Adrenal gland (tissue), 9 donors: ENCODE measurements at regions not wholly inside any gene's neighbourhood (a gene's known extent, or its start where the extent isn't known, plus 50 kb on each side); places are given as distances from the start of the nearest gene placed in this dataset.
"Not testable (repeated sequence)": the region's sequence is repeated elsewhere in the genome, so short reads cannot be mapped to it uniquely, and the experiment has no call there.

Experiments
- DNase-seq, 7 donors: peaks; one replicate each; pipeline ENCODE4 v3.0.0-alpha.2; 2019 to 2020
- H3K27ac ChIP-seq, 5 donors: fragments of 200-600 bp; sonication (generic) in 4 of 5; 1 replicate in 3 of 5; 2 replicates in 2 of 5; pipeline versions ENCODE4 v1.5.1 to v1.8.0; 2016 to 2020; ENCODE audit warnings: mild to moderate bottlenecking in 1 of 5
- H3K27me3 ChIP-seq: fragments of 200-600 bp; 2 replicates; pipeline ENCODE4 v1.8.0; 2021
- H3K36me3 ChIP-seq, 2 donors: fragments of 200-600 bp; replicated peaks in 1 of 2; 1 replicate in 1 of 2; 2 replicates in 1 of 2; pipeline versions ENCODE4 v1.5.1 to v1.8.0; 2018 to 2022
- H3K4me1 ChIP-seq, 2 donors: fragments of 200-600 bp; replicated peaks in 1 of 2; 1 replicate in 1 of 2; 2 replicates in 1 of 2; pipeline versions ENCODE4 v1.5.1 to v1.8.0; 2018 to 2021
- H3K4me3 ChIP-seq, 4 donors: fragments of 200-600 bp; sonication (generic) in 3 of 4; one replicate each; pipeline ENCODE4 v1.5.1; 2016 to 2018
- H3K9me3 ChIP-seq, 3 donors: fragments of 200-600 bp; sonication (generic) in 1 of 3; replicated peaks in 1 of 3; 1 replicate in 2 of 3; 2 replicates in 1 of 3; pipeline versions ENCODE4 v1.5.1 to v1.8.0; 2016 to 2021
- POLR2A ChIP-seq, 2 donors: fragments of 450-650 bp; IDR thresholded peaks; one replicate each; pipeline ENCODE4 v1.6.1; 2017; ENCODE audit warnings: antibody characterized with exemption in 2 of 2, mild to moderate bottlenecking in 2 of 2, moderate library complexity in 1 of 2
- WGBS, 4 donors: extraction: QIAGEN DNeasy Blood & Tissue Kit in 2 of 4; methylation state at CpG; one replicate each; pipeline versions ENCODE4 v1.1.5 to v1.1.7; 2013 to 2017; 5-methylcytosine and 5-hydroxymethylcytosine counted together
- intact Hi-C, 2 donors: fragments of 100-400 bp; cut with DNase I; formaldehyde crosslinking; loops; one replicate each; pipeline versions ENCODE4 v1.14.1 to v1.15.0; 2022 to 2023
- TF ChIP-seq, protein P1 (sequence below), 6 experiments: fragments of 450-650 bp in 4 of 6; fragments of 200-600 bp in 2 of 6; sonication (generic) in 1 of 6; IDR thresholded peaks; 1 replicate in 5 of 6; 2 replicates in 1 of 6; pipeline versions ENCODE4 v1.5.1 to v1.8.0; 2016 to 2021; ENCODE audit warnings: antibody characterized with exemption in 6 of 6, mild to moderate bottlenecking in 2 of 6, moderate library complexity in 1 of 6
- donor health status: healthy with polysubstance abuse.
- donor health status: Bipolar disorder and iron deficiency.
- donor health status: DM: yes; HTN: yes; CAD: no.
- donor health status: DM: no; HTN: no; CAD: no.
- donor health status: DM: no; HTN: no; CAD: no.

DNA sequence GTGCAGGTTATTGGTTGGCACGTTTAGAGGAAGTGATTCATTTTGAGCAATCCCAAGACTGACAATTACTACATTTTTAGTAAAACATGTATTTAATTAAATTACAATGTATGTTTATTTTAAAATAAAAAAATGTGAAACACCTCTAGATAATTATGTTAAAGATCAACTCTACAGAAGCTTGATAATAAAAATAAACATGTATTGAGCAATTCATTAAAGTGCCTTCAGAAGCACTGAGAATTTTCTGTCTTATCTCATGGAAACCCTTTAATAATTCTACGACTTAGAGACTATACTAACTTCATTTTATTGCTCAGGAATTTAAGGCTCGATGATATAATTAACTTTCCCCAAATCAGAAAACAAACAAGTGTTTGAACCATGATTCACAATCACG is 208.0 kb upstream of the BRINP3 start:
- WGBS, 4 donors = 68 to 72% (median 71%) methylated on average over 4 of the region's 4 CpGs

DNA sequence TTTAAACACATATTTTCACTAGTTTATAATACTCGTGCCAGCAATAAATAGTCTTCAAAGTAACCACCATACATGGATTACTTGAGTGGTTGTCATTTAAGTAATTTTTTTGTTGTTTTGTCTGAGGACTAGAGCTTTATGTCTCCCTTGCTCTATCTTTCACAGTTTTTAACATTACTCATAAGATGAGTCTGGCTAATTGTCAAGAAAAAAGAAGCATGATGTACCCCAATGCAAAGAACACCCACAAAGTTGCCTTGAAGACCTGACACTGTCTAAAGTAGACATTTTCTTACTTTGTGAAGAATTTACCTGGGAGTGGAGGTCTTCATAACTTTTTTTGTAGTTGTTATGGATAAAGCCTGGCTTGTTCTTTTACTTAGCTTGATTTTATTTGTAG is 210.4 kb upstream of the BRINP3 start:
- no peaks in the 10 kb centered on the region for H3K9me3 ChIP-seq
- 33 to 54% (median 40%) methylated on average over 1 of the region's 1 CpG for WGBS, 4 donors
- no peak for DNase-seq
- no peak overlapping the region for H3K4me3 ChIP-seq
- no peaks in the 10 kb centered on the region for H3K4me1 ChIP-seq
- intact Hi-C loops = no loop called here
- H3K27me3 ChIP-seq = no peaks in the 10 kb centered on the region
- no peaks in the 10 kb centered on the region for H3K36me3 ChIP-seq
- TF ChIP-seq POLR2A (IDR thresholded peaks at IDR 0.05) = no peak
- TF ChIP-seq, protein P1, sequence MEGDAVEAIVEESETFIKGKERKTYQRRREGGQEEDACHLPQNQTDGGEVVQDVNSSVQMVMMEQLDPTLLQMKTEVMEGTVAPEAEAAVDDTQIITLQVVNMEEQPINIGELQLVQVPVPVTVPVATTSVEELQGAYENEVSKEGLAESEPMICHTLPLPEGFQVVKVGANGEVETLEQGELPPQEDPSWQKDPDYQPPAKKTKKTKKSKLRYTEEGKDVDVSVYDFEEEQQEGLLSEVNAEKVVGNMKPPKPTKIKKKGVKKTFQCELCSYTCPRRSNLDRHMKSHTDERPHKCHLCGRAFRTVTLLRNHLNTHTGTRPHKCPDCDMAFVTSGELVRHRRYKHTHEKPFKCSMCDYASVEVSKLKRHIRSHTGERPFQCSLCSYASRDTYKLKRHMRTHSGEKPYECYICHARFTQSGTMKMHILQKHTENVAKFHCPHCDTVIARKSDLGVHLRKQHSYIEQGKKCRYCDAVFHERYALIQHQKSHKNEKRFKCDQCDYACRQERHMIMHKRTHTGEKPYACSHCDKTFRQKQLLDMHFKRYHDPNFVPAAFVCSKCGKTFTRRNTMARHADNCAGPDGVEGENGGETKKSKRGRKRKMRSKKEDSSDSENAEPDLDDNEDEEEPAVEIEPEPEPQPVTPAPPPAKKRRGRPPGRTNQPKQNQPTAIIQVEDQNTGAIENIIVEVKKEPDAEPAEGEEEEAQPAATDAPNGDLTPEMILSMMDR (IDR thresholded peaks at IDR 0.05) = no peak
- no peak overlapping the region for H3K27ac ChIP-seq

More for the DNA sequence above, 208.0 kb upstream of the BRINP3 start:
- TF ChIP-seq, protein P1 (IDR thresholded peaks at IDR 0.05) = no peak
- no peak for TF ChIP-seq POLR2A (IDR thresholded peaks at IDR 0.05)
- Histone ChIP-seq H3K4me1 (no peaks in the 10 kb centered on the region), H3K4me3 (no peak overlapping the region), H3K9me3 (no peaks in the 10 kb centered on the region), H3K36me3 (no peaks in the 10 kb centered on the region), H3K27ac (no peak overlapping the region), H3K27me3 (no peaks in the 10 kb centered on the region)
- intact Hi-C loops = no loop called here
- no peak for DNase-seq

DNA sequence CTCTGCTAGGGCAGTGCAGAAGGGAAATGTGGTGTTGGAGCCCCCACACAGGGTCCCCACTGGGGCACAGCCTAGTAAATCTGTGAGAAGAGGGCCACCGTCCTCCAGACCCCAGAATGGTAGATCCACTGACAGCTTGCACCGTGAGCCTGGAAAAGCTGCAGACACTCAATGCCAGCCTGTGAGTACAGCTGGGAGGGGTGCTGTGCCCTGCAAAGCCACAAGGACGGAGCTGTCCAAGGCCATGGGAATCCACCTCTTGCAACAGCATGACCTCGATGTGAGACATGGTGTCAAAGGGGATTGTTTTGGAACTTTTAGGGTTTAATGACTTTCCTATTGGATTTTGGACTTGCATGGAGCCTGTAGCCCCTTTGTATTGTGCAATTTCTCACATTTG is 220.8 kb upstream of the BRINP3 start:
- H3K27ac ChIP-seq, H3K27me3 ChIP-seq, H3K4me1 ChIP-seq, H3K36me3 ChIP-seq, DNase-seq, intact Hi-C loops, H3K4me3 ChIP-seq, H3K9me3 ChIP-seq: not testable (repeated sequence)
- 52 to 71% (median 63%) methylated on average over 3 to 4 of the region's 4 CpGs for WGBS, 4 donors

DNA sequence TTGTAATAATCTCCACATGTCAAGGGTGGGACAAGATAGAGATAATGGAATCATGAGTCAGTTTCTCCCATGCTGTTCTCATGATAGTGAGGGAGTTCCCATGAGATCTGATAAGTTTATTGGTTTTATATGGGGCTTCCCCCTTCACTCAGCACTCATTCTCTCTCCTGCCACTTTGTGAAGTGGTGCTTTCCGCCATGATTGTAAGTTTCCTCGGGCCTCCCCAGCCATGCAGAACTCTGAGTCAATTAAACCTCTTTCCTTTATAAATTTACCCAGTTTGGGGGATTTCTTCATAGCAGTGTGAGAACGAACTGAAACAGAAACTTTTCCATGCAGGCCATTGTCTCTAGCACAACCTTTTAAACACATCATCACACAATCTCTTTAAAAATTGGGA is 221.5 kb upstream of the BRINP3 start:
- TF ChIP-seq, protein P1 (IDR thresholded peaks at IDR 0.05) = no peak
- no peak for TF ChIP-seq POLR2A (IDR thresholded peaks at IDR 0.05)
- Histone ChIP-seq H3K36me3 (no peaks in the 10 kb centered on the region), H3K4me3 (no peak overlapping the region), H3K9me3 (no peaks in the 10 kb centered on the region), H3K27me3 (no peaks in the 10 kb centered on the region), H3K4me1 (no peaks in the 10 kb centered on the region), H3K27ac (no peak overlapping the region)
- intact Hi-C loops = no loop called here
- no peak for DNase-seq
- WGBS, 4 donors = 68 to 89% (median 76%) methylated on average over 3 of the region's 3 CpGs

DNA sequence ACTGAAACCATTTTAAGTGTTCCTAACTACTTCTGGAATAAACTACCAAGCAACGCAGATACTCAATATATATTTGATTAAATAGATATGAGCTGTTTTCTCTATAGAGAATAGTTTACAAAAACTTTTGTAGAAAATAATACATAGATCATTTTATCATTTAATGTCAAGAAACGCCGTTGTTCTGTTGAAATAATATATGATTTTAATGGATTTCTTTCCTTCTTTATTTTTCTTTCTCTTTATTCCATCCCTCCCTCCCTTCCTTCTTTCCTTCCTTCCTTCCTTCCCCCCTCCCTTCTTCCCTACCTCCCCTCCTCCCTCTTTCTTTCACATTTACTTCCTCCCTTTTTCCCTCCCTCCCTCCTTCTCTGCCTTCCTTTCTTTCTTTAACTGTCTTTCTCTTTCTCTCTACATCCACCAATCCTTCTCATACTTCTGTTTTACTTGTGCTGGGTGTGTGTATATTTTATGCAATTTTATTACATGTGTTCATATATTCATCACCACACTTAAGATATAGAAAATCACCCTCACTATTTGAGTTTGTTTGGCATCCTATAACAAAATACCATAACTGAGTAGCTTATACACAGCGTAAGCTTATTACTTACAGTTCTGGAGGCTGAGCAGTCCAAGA is 230.9 kb upstream of the BRINP3 start:
- WGBS, 4 donors = 77 to 90% (median 86%) methylated on average over 4 of the region's 4 CpGs
- H3K27ac ChIP-seq = no peak overlapping the region
- DNase-seq = no peak
- no peak for TF ChIP-seq POLR2A (IDR thresholded peaks at IDR 0.05)
- TF ChIP-seq, protein P1 (IDR thresholded peaks at IDR 0.05) = no peak
- no peak overlapping the region for H3K4me3 ChIP-seq
- H3K27me3 ChIP-seq = no peaks in the 10 kb centered on the region
- no peaks in the 10 kb centered on the region for H3K4me1 ChIP-seq
- H3K9me3 ChIP-seq = no peaks in the 10 kb centered on the region
- H3K36me3 ChIP-seq = no peaks in the 10 kb centered on the region
- intact Hi-C loops = no loop called here
